Activated T-helper 1 cell treated with anti-CD3 and anti-CD28 coated beads, Interleukin-12 subunit alpha, Interleukin-12 subunit beta, Interleukin-2, Interleukin-4 antibody, amounts not matched to agents 30 ng/mL and 10 ng/mL and 1 ng/mL, durations not matched to agents 14 hours and 24 hours and 36 hours (primary cell): ENCODE measurements at regions not wholly inside any gene's neighbourhood (a gene's known extent, or its start where the extent isn't known, plus 50 kb on each side); places are given as distances from the start of the nearest gene placed in this dataset.
"Not testable (repeated sequence)": the region's sequence is repeated elsewhere in the genome, so short reads cannot be mapped to it uniquely, and the experiment has no call there.

Experiments
- DNase-seq: peaks from one replicate; pipeline ENCODE4 v3.0.0; 2021; ENCODE audit warnings: low spot score
- H3K27ac Mint-ChIP-seq: one replicate; pipeline ENCODE4 v1.8.0; 2021; ENCODE audit warnings: mild to moderate bottlenecking, mixed read lengths
- H3K27me3 Mint-ChIP-seq: one replicate; pipeline ENCODE4 v1.8.0; 2022; ENCODE audit warnings: mild to moderate bottlenecking, moderate library complexity, mixed read lengths; ENCODE audit not compliant: insufficient read depth
- H3K36me3 Mint-ChIP-seq: one replicate; pipeline ENCODE4 v1.8.0; 2021; ENCODE audit warnings: low read depth, mixed read lengths
- H3K4me1 Mint-ChIP-seq: one replicate; pipeline ENCODE4 v1.8.0; 2021; ENCODE audit warnings: low read depth, mixed read lengths
- H3K4me3 Mint-ChIP-seq: one replicate; pipeline ENCODE4 v1.8.0; 2021; ENCODE audit warnings: mild to moderate bottlenecking, moderate library complexity, mixed read lengths
- H3K9me3 Mint-ChIP-seq: one replicate; pipeline ENCODE4 v1.8.0; 2021; ENCODE audit warnings: mixed read lengths
- intact Hi-C: fragments of 100-400 bp; cut with micrococcal nuclease; formaldehyde crosslinking; loops from one replicate; pipeline ENCODE4 v1.15.1; 2024

- Mint-ChIP-seq H3K4me1 (no peaks in the 10 kb centered on the region), H3K27ac (no peak overlapping the region)
- DNase-seq, result no peak
Measured at GRCh38 chr5:98535901-98536300, 237.6 kb upstream of the RGMB start.

GRCh38 chr5:98540056-98540455 lies 233.4 kb upstream of the RGMB start:
- DNase-seq, result no peak
- H3K36me3 Mint-ChIP-seq, result no peaks in the 10 kb centered on the region
- H3K4me3 Mint-ChIP-seq, result no peak overlapping the region
- intact Hi-C loops, result no loop called here
- no peak overlapping the region for H3K27ac Mint-ChIP-seq
- H3K9me3 Mint-ChIP-seq, result peaks cover 17% of the 10 kb centered on the region
- no peaks in the 10 kb centered on the region for H3K4me1 Mint-ChIP-seq
- peaks cover 2% of the 10 kb centered on the region for H3K27me3 Mint-ChIP-seq

More at GRCh38 chr5:98535901-98536300, 237.6 kb upstream of the RGMB start:
- intact Hi-C loops, result no loop called here
- Mint-ChIP-seq H3K9me3 (peaks cover 2% of the 10 kb centered on the region), H3K27me3 (no peaks in the 10 kb centered on the region), H3K36me3 (no peaks in the 10 kb centered on the region), H3K4me3 (no peak overlapping the region)

GRCh38 chr5:98541641-98542040 lies 231.8 kb upstream of the RGMB start:
- Mint-ChIP-seq H3K27me3 (peaks cover 2% of the 10 kb centered on the region), H3K4me1 (no peaks in the 10 kb centered on the region), H3K27ac (no peak overlapping the region), H3K9me3 (peaks cover 17% of the 10 kb centered on the region), H3K4me3 (no peak overlapping the region), H3K36me3 (no peaks in the 10 kb centered on the region)
- DNase-seq, result no peak
- intact Hi-C loops, result no loop called here

GRCh38 chr5:98543490-98543889 lies 230.0 kb upstream of the RGMB start:
- Mint-ChIP-seq H3K36me3 (no peaks in the 10 kb centered on the region), H3K9me3 (peaks cover 17% of the 10 kb centered on the region), H3K27me3 (peaks cover 2% of the 10 kb centered on the region), H3K4me3 (no peak overlapping the region), H3K4me1 (no peaks in the 10 kb centered on the region), H3K27ac (no peak overlapping the region)
- intact Hi-C loops, result no loop called here
- DNase-seq, result no peak

GRCh38 chr5:98546924-98547323 lies 226.5 kb upstream of the RGMB start:
- H3K27me3 Mint-ChIP-seq, intact Hi-C loops, H3K36me3 Mint-ChIP-seq, H3K9me3 Mint-ChIP-seq, H3K27ac Mint-ChIP-seq, DNase-seq, H3K4me3 Mint-ChIP-seq, H3K4me1 Mint-ChIP-seq: not testable (repeated sequence)

GRCh38 chr5:98556712-98557111 lies 216.8 kb upstream of the RGMB start:
- Mint-ChIP-seq H3K27ac (no peak overlapping the region), H3K9me3 (no peaks in the 10 kb centered on the region), H3K4me3 (no peak overlapping the region), H3K27me3 (no peaks in the 10 kb centered on the region), H3K36me3 (no peaks in the 10 kb centered on the region), H3K4me1 (no peaks in the 10 kb centered on the region)
- DNase-seq, result no peak
- intact Hi-C loops, result no loop called here

- H3K36me3 Mint-ChIP-seq, result no peaks in the 10 kb centered on the region
- no peaks in the 10 kb centered on the region for H3K4me1 Mint-ChIP-seq
- no peak overlapping the region for H3K27ac Mint-ChIP-seq
- DNase-seq, result no peak
- H3K27me3 Mint-ChIP-seq, result no peaks in the 10 kb centered on the region
- no peak overlapping the region for H3K4me3 Mint-ChIP-seq
- intact Hi-C loops, result no loop called here
- no peaks in the 10 kb centered on the region for H3K9me3 Mint-ChIP-seq
Measured at GRCh38 chr5:98557916-98558315, 215.5 kb upstream of the RGMB start.

GRCh38 chr5:98563885-98564653 lies 209.4 kb upstream of the RGMB start:
- Mint-ChIP-seq H3K9me3 (no peaks in the 10 kb centered on the region), H3K36me3 (no peaks in the 10 kb centered on the region), H3K27me3 (no peaks in the 10 kb centered on the region), H3K4me1 (no peaks in the 10 kb centered on the region), H3K4me3 (no peak overlapping the region), H3K27ac (no peak overlapping the region)
- intact Hi-C loops, result no loop called here
- no peak for DNase-seq

- no peak overlapping the region for H3K27ac Mint-ChIP-seq
- no peaks in the 10 kb centered on the region for H3K9me3 Mint-ChIP-seq
- no peak for DNase-seq
- H3K27me3 Mint-ChIP-seq, result no peaks in the 10 kb centered on the region
- no peaks in the 10 kb centered on the region for H3K36me3 Mint-ChIP-seq
- no peaks in the 10 kb centered on the region for H3K4me1 Mint-ChIP-seq
- intact Hi-C loops, result no loop called here
- H3K4me3 Mint-ChIP-seq, result no peak overlapping the region
Measured at GRCh38 chr5:98564836-98565235, 208.6 kb upstream of the RGMB start.

GRCh38 chr5:98568336-98568735 lies 205.1 kb upstream of the RGMB start:
- intact Hi-C loops, result no loop called here
- no peak for DNase-seq
- Mint-ChIP-seq H3K4me3 (no peak overlapping the region), H3K27me3 (no peaks in the 10 kb centered on the region), H3K4me1 (no peaks in the 10 kb centered on the region), H3K36me3 (no peaks in the 10 kb centered on the region), H3K27ac (no peak overlapping the region), H3K9me3 (no peaks in the 10 kb centered on the region)

- intact Hi-C loops, result no loop called here
- Mint-ChIP-seq H3K9me3 (no peaks in the 10 kb centered on the region), H3K36me3 (no peaks in the 10 kb centered on the region), H3K27ac (no peak overlapping the region), H3K4me1 (no peaks in the 10 kb centered on the region), H3K27me3 (no peaks in the 10 kb centered on the region), H3K4me3 (no peak overlapping the region)
- DNase-seq, result no peak
Measured at GRCh38 chr5:98569288-98569687, 204.2 kb upstream of the RGMB start.

- no peak overlapping the region for H3K27ac Mint-ChIP-seq
- no peak overlapping the region for H3K4me3 Mint-ChIP-seq
- intact Hi-C loops, result no loop called here
- H3K36me3 Mint-ChIP-seq, result no peaks in the 10 kb centered on the region
- DNase-seq, result no peak
- no peaks in the 10 kb centered on the region for H3K4me1 Mint-ChIP-seq
- H3K9me3 Mint-ChIP-seq, result no peaks in the 10 kb centered on the region
- H3K27me3 Mint-ChIP-seq, result no peaks in the 10 kb centered on the region
Measured at GRCh38 chr5:98570010-98570409, 203.5 kb upstream of the RGMB start.

GRCh38 chr5:98570661-98571191 lies 202.7 kb upstream of the RGMB start:
- intact Hi-C loops, result no loop called here
- DNase-seq, result no peak
- no peak overlapping the region for H3K27ac Mint-ChIP-seq
- no peaks in the 10 kb centered on the region for H3K36me3 Mint-ChIP-seq
- H3K4me3 Mint-ChIP-seq, result no peak overlapping the region
- no peaks in the 10 kb centered on the region for H3K27me3 Mint-ChIP-seq
- H3K4me1 Mint-ChIP-seq, result no peaks in the 10 kb centered on the region
- H3K9me3 Mint-ChIP-seq, result no peaks in the 10 kb centered on the region
